Kidney (tissue), 13 donors: ENCODE measurements at regions not wholly inside any gene's neighbourhood (a gene's known extent, or its start where the extent isn't known, plus 50 kb on each side); places are given as distances from the start of the nearest gene placed in this dataset.
A peak's percentile ranks its signal among the peaks of the same experiment; 100 is the strongest.

Source experiments
- DNase-seq, 5 donors: peaks; one replicate each; pipeline ENCODE4 v3.0.0-alpha.2; 2013 to 2020
- FAIRE-seq: peaks from 2 replicates; lab custom pipeline; 2012; peaks lifted over from hg19 to GRCh38; lab: Jason Lieb, UNC
- H3K27ac ChIP-seq, 2 donors: one replicate each; pipeline ENCODE4 v1.7.0; 2013; ENCODE audit warnings: low read depth in 2 of 2, low read length in 2 of 2, inconsistent platforms in 1 of 2
- H3K27me3 ChIP-seq: one replicate; pipeline ENCODE4 v1.7.1; 2013; ENCODE audit warnings: low read length, inconsistent platforms; ENCODE audit not compliant: control insufficient read depth, insufficient read depth
- H3K36me3 ChIP-seq, 3 donors: one replicate each; pipeline versions ENCODE4 v1.7.0 to v1.7.1; 2013; ENCODE audit warnings: low read length in 3 of 3, control low read depth in 1 of 3, inconsistent platforms in 1 of 3; ENCODE audit not compliant: insufficient read depth in 3 of 3, control insufficient read depth in 2 of 3
- H3K4me1 ChIP-seq, 3 donors: one replicate each; pipeline versions ENCODE4 v1.7.0 to v1.7.1; 2013; ENCODE audit warnings: low read length in 3 of 3, inconsistent platforms in 1 of 3, low read depth in 1 of 3; ENCODE audit not compliant: control insufficient read depth in 2 of 3, insufficient read depth in 2 of 3
- H3K4me3 ChIP-seq, 3 donors: one replicate each; pipeline versions ENCODE4 v1.7.0 to v1.8.1; 2013; ENCODE audit warnings: low read length in 3 of 3, control low read depth in 1 of 3, inconsistent platforms in 1 of 3
- H3K9ac ChIP-seq, 3 donors: one replicate each; pipeline versions ENCODE4 v1.7.0 to v1.7.1; 2013; ENCODE audit warnings: low read length in 3 of 3, control low read depth in 1 of 3, inconsistent platforms in 1 of 3
- H3K9me3 ChIP-seq, 3 donors: one replicate each; pipeline versions ENCODE4 v1.7.0 to v1.7.1; 2013; ENCODE audit warnings: low read length in 3 of 3, control low read depth in 1 of 3, inconsistent platforms in 1 of 3; ENCODE audit not compliant: control insufficient read depth in 2 of 3, insufficient read depth in 1 of 3
- intact Hi-C: fragments of 100-400 bp; cut with DNase I; formaldehyde crosslinking; loops from one replicate; pipeline ENCODE4 v1.11.1; 2022
- TF ChIP-seq, protein P1 (sequence below): IDR thresholded peaks from 3 replicates; pipeline ENCODE4 v1.5.1; 2012; ENCODE audit warnings: mild to moderate bottlenecking, moderate library complexity, borderline replicate concordance; ENCODE audit not compliant: insufficient read depth; ENCODE audit errors: extremely low read depth
- donor health status: control.
- donor health status: control.
- donor health status: control.
- donor health status: control.
- donor health status: control.
- donor health status: DM: yes; HTN: yes; CAD: no.
- donor health status: Normal renal cell carcinoma (clear cell type).

DNA sequence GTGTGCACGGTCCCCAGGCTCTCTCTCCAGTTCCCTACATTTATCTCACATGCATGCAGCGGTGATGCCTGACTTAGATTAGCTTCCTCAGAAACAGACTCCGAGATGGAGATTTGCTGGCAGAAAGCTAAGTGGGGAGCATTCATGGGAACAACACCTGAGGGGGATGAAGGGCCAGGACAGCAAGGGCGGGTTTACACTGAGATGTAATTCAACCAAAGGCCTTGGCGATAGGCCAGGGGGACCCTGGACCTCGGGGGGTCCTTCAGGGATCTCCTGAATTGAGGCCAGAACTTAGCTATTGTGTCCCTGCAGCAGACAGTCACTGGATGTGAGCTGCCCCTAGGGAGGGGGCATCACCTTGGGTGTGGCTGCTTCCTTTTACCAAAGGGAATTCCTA, 246.1 kb upstream of the CSF3R start:
- Histone ChIP-seq H3K27me3 (no peaks in the 10 kb centered on the region), H3K9ac (no peak overlapping the region), H3K4me3 (no peak overlapping the region), H3K9me3 (no peaks in the 10 kb centered on the region), H3K36me3 (no peaks in the 10 kb centered on the region), H3K27ac (no peak overlapping the region), H3K4me1 (no peaks in the 10 kb centered on the region)
- DNase-seq (peak in 1 of 5 donors; percentile 33), FAIRE-seq (no peak)
- intact Hi-C loops = no loop called here
- TF ChIP-seq, protein P1, sequence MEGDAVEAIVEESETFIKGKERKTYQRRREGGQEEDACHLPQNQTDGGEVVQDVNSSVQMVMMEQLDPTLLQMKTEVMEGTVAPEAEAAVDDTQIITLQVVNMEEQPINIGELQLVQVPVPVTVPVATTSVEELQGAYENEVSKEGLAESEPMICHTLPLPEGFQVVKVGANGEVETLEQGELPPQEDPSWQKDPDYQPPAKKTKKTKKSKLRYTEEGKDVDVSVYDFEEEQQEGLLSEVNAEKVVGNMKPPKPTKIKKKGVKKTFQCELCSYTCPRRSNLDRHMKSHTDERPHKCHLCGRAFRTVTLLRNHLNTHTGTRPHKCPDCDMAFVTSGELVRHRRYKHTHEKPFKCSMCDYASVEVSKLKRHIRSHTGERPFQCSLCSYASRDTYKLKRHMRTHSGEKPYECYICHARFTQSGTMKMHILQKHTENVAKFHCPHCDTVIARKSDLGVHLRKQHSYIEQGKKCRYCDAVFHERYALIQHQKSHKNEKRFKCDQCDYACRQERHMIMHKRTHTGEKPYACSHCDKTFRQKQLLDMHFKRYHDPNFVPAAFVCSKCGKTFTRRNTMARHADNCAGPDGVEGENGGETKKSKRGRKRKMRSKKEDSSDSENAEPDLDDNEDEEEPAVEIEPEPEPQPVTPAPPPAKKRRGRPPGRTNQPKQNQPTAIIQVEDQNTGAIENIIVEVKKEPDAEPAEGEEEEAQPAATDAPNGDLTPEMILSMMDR = no peak

DNA sequence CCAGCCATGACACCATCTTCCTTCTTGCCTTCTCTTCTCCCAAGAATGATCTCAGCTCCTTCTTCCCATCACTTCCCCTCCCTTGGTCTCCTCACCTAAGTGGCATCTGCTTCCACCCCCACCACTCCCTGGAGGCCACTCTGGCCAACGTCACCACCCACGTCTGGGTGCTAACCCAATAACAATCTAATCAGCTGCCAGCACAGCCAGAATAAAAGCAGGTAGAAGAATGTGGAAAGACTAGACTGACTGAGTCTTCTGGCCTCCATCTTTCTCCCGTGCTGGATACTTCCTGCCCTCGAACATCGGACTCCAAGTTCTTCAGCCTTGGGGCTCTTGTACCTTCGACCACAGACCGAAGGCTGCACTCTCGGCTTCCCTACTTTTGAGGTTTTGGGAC, 245.3 kb upstream of the CSF3R start:
- intact Hi-C loops = no loop called here
- TF ChIP-seq, protein P1 = no peak
- H3K9me3 ChIP-seq = no peaks in the 10 kb centered on the region
- no peak for DNase-seq
- no peak overlapping the region for H3K9ac ChIP-seq
- no peaks in the 10 kb centered on the region for H3K4me1 ChIP-seq
- no peaks in the 10 kb centered on the region for H3K27me3 ChIP-seq
- no peak overlapping the region for H3K27ac ChIP-seq
- no peaks in the 10 kb centered on the region for H3K36me3 ChIP-seq
- no peak overlapping the region for H3K4me3 ChIP-seq
- no peak for FAIRE-seq

DNA sequence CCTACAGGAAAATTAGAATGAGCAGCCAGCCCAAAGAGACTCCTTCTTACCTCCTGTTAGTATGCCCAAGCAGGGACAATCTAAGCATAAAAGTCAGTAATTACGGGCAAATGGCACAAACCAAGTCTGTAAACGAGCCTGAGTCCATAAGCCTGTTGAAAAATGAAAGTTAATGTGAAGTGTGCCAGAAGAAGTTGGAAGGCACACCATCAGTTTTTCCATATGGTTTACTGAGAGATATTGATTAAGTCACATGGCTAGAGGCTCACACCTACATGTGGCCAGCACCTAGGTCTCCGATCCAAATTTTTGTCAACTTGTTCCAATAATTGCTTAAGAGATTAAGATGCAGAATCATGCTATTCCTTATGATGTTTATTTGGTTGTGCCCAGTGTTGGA, 242.4 kb upstream of the CSF3R start:
- H3K36me3 ChIP-seq = no peaks in the 10 kb centered on the region
- no peak overlapping the region for H3K9ac ChIP-seq
- no peak overlapping the region for H3K4me3 ChIP-seq
- H3K27ac ChIP-seq = no peak overlapping the region
- no peaks in the 10 kb centered on the region for H3K9me3 ChIP-seq
- intact Hi-C loops = no loop called here
- no peak for FAIRE-seq
- no peaks in the 10 kb centered on the region for H3K27me3 ChIP-seq
- TF ChIP-seq, protein P1 = no peak
- H3K4me1 ChIP-seq = no peaks in the 10 kb centered on the region
- no peak for DNase-seq

DNA sequence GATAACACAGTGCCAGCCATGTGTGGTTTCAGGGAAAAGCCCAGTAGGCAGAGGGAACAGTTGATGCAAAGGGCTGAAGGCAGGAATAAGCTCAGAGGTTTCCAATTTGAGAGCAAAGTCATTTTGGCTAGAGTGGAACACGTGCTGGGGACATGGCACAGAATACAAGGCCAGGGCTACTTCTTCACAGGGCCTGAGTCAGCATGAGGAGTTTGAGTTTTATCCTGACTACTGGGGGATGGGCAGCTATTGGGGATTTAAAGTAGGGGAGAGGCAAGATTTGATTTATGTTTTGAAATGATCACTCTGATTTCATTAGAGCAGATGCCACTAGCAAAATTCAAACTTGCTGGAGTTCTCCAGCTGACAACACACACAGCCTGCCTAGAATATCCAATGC, 241.1 kb upstream of the CSF3R start:
- FAIRE-seq = no peak
- intact Hi-C loops = no loop called here

More for the DNA sequence above, 241.1 kb upstream of the CSF3R start:
- TF ChIP-seq, protein P1 = no peak
- no peak for DNase-seq
- Histone ChIP-seq H3K27ac (no peak overlapping the region), H3K9ac (no peak overlapping the region), H3K27me3 (no peaks in the 10 kb centered on the region), H3K4me1 (no peaks in the 10 kb centered on the region), H3K9me3 (no peaks in the 10 kb centered on the region), H3K4me3 (no peak overlapping the region), H3K36me3 (no peaks in the 10 kb centered on the region)
